GM21786 (cell line): ENCODE measurements at regions not wholly inside any gene's neighbourhood (a gene's known extent, or its start where the extent isn't known, plus 50 kb on each side); places are given as distances from the start of the nearest gene placed in this dataset.
"Not testable (repeated sequence)": the region's sequence is repeated elsewhere in the genome, so short reads cannot be mapped to it uniquely, and the experiment has no call there.

ENCODE experiments used
- ATAC-seq: cut with Tn5 transposase; IDR thresholded peaks from one replicate; pipeline ENCODE4 v1.9.1; 2021; ENCODE audit not compliant: unreplicated experiment

DNA sequence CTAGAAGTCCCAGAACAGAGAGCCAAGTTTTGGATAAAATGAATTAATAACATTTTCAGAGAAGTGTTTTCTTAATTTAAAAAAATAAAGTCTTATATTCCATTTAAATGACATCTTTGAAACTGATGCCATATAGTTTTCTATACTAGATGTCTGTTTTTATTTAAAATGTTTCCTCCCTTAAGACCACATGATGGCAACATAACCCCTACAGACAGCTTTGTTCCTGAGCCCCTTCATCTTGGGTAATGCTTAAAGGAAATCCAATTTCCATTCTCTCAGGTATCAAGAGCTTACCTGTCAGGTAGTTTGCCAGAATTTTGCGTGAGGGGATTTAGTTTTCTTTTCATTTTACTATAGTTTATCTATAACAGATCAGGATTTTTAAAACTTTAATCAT lies 181.4 kb upstream of the UGT8 start:
- ATAC-seq: no peak

DNA sequence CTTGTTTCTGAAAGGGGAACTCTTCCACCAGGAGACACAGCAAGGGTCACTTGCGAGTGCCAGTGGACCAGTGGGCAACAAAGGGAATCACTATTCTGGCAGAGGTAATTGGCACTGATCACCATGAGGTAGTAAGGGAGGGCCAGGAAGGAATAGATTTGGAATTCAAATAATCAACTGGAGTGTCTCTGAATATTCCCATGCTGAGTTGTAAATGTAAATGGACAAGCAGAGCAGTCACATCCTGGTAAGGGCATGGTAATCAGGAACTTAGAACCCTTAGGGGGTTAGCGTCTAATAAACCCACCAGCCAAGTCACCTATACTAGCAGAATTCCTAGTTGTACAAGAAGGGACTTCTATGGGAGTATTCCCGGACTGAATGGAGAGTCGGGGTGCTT lies 178.5 kb upstream of the UGT8 start:
- ATAC-seq: no peak

GRCh38 chr4:114423582-114423981 lies 175.0 kb upstream of the UGT8 start:
- ATAC-seq: peak; percentile 95

- ATAC-seq: no peak
Measured at GRCh38 chr4:114435116-114435515, 163.5 kb upstream of the UGT8 start.

DNA sequence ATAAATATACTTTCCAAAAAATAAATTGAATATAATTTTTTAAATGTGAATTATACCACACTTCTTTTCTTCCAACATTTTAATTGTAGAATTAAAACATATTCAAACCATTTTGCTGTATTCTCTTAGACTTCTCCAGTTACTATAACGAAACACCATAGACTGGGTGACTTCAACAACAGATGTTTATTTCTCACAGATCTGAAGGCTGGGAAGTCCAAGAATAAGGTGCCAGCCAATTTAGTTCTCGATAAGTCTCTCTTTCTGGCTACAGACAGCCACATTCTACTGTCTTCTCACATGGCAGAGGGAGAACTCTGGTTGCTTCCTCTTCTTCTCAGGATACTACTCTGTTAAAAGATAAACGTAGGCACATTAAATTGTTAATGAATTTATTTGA lies 155.8 kb upstream of the UGT8 start:
- no peak for ATAC-seq

DNA sequence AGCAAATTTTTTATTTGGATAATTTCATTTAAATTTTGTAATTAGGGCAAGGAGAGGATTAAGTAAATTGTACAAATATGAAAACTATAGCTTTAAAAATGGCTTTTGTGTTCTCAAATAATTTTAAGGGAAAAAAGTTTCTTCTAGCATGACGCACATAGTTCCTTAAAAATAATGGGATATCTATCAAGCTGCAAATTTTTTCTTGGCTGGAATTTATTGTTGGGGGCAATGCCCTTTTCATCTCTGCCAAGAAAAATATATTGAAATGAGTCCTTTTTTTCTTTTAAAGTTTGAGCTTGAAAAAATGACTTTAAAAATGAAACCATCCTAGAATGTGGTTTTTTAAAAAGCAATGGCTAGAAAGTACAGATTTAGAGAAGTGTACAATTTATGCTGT lies 154.4 kb upstream of the UGT8 start:
- no peak for ATAC-seq

GRCh38 chr4:114447963-114448516 lies 150.6 kb upstream of the UGT8 start:
- not testable (repeated sequence) for ATAC-seq

GRCh38 chr4:114458728-114459127 lies 139.9 kb upstream of the UGT8 start:
- no peak for ATAC-seq

- no peak for ATAC-seq
Measured at GRCh38 chr4:114464726-114465272, 133.8 kb upstream of the UGT8 start.

DNA sequence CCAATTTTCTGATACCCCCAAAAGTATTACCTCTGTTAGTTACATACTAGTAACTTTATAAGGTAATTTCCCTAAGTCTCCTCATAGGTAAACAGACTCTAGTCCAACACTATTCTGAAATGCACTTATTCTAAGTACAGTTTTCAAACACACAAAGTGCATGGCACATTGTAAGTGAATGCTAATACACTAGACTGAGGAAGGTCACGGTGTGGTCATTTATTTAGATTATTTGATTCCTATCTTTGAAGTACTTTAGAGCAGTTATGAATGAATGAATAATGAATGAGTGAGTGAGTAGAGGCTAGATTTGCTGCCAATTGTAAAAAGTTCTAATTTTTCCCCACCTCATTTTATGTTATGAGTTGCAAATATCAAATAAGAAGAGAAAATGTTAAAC lies 132.8 kb upstream of the UGT8 start:
- no peak for ATAC-seq

GRCh38 chr4:114466299-114466698 lies 132.3 kb upstream of the UGT8 start:
- no peak for ATAC-seq

DNA sequence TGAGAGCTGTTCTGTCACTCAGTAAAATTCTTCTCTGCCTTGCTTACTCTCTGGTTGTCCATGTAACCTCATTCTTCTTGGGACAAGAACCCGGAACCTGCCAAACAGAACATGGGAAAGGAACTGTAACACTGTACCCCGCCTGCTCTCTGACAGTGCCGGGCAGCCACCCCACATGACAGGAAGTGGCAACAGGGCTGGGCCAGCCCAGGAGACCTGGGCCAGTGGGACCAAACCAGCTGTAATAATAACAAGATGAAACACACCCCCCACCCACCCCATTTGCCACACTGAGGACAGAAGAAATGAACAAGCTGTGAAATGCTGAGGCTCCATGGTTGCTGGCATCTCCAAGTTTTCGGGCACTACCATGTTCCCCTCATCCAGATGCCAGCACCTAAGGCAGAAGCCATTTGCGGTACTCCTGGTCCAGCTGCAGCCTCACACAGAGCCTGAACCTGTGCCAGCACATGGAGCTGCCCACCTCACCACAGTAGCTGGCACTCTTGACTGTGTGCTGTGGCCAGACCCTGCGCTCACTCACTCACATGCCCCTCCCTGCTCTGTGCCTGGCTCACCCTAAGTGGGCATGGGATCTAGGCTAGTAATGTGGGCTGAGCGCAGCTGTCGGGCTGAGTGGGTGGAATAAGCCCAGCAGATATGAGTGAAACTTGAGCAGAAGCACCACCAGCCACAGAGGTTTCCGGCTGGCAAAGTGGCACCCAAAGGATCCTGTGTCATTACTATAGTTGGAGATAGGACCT lies 126.2 kb upstream of the UGT8 start:
- ATAC-seq: no peak

- ATAC-seq: no peak
Measured at GRCh38 chr4:114474188-114474800, 124.3 kb upstream of the UGT8 start.

GRCh38 chr4:114476310-114476709 lies 122.3 kb upstream of the UGT8 start:
- ATAC-seq: no peak

- no peak for ATAC-seq
Measured at GRCh38 chr4:114479595-114479994, 119.0 kb upstream of the UGT8 start.

GRCh38 chr4:114481856-114482255 lies 116.8 kb upstream of the UGT8 start:
- ATAC-seq: no peak

- ATAC-seq: no peak
Measured at GRCh38 chr4:114487101-114487500, 111.5 kb upstream of the UGT8 start.

- no peak for ATAC-seq
Measured at GRCh38 chr4:114488301-114488982, 110.2 kb upstream of the UGT8 start.

DNA sequence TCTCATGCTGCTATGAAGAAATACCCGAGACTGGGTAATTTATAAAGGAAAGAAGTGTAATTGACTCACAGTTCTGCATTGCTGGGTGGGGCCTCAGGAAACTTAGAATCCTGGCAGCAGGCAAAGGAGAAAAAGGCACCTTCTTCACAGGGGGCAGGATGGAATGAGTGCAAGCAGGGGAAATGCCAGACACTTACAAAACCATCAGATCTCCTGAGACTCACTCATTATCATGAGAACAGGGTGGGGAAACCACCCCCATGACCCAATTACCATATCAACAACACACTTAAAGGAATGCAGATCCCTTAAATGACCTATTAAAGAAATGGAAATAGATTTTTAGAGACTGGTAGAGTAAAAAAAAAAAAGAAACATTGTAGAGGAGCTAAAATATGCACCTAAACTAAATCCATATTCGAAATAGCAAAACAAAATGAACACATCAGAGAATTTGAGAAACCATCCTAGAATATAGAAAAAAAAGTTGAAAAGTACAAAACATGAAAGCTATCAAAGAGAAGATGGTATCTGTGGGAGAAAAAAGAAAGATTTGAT lies 104.3 kb upstream of the UGT8 start:
- ATAC-seq: no peak

DNA sequence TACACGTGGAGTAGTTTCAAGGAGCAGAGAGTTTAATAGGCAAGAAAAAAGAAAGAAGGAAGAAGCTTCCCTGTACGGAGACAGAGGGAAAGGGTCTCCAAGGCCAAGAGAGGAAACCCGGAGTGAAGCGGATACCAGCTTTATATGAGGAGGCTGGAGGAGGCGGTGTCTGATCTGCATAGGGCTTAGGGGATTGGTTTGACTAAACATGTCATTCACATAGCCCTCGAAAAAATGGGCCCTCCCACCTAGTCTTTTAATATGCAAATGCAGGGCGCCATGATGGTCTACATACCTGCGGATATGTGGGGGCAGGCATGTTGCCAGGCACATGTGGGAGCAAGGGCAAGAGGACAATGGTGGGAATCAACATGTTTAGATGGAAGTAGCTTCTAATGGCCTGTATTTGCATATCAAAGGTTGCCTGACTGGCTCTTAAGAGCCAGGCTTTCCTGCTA lies 103.1 kb upstream of the UGT8 start:
- no peak for ATAC-seq

DNA sequence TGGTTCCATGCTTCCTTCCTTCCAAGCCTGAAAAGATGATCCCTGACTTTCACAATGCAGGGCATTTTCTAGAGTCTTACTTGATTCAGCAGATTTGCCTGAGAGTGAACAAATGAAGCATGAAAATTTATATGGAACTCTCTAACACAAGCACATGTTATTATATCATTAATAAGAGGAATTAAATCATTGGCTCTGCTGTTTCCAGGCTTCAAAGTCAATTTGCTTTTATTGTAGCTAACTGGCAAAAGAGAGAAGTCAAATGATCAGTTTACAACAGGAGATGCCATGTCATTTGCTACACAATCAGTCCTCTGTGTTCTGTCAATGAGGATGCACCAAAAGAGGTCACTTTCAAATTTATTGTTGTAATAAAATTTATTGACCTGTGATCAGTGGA lies 101.5 kb upstream of the UGT8 start:
- ATAC-seq: no peak
